Chondrocyte (in vitro differentiated cells): ENCODE measurements at regions not wholly inside any gene's neighbourhood (a gene's known extent, or its start where the extent isn't known, plus 50 kb on each side); places are given as distances from the start of the nearest gene placed in this dataset.

ENCODE experiments used
- DNase-seq: peaks from one replicate; pipeline ENCODE4 v3.0.0; 2021; ENCODE audit warnings: mixed read lengths, low spot score
- H3K27ac Mint-ChIP-seq: one replicate; pipeline ENCODE4 v1.8.0; 2021; ENCODE audit warnings: mild to moderate bottlenecking, moderate library complexity, mixed read lengths; ENCODE audit not compliant: unreplicated experiment
- H3K27me3 Mint-ChIP-seq: 2 replicates; pipeline ENCODE4 v1.8.0; 2021; ENCODE audit warnings: low read depth, mixed read lengths
- H3K36me3 Mint-ChIP-seq: 2 replicates; pipeline ENCODE4 v1.8.0; 2021; ENCODE audit warnings: low read depth, mixed read lengths
- H3K4me1 Mint-ChIP-seq: 2 replicates; pipeline ENCODE4 v1.8.0; 2021; ENCODE audit warnings: low read depth, mild to moderate bottlenecking, mixed read lengths
- H3K4me3 Mint-ChIP-seq: one replicate; pipeline ENCODE4 v1.8.0; 2021; ENCODE audit warnings: mild to moderate bottlenecking, moderate library complexity, mixed read lengths; ENCODE audit not compliant: unreplicated experiment
- H3K9me3 Mint-ChIP-seq: 2 replicates; pipeline ENCODE4 v1.8.0; 2021; ENCODE audit warnings: low read depth, mixed read lengths
- TF ChIP-seq, protein P1 (sequence below): fragments of 200-600 bp; sonication (generic); IDR thresholded peaks from 2 replicates; pipeline ENCODE4 v1.5.0; 2021; ENCODE audit warnings: antibody characterized with exemption, mild to moderate bottlenecking, moderate library complexity

DNA sequence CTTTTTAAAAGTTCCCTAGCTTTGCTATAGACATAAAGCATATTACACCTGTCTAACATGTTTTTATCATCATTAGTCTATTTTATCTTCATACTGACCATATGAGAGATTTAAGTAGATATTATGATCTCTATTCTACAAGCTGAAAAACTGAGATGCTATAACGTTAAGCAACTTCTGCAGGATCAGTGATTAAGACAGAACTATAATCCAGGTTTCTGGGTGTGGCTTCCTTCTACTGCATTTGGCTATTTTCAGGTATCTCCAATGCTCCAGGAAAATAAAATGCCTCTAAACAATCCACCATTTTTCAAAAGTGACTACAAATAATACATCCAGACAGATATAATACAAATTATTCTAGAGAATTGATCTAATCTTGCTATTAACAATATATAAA lies 53.4 kb downstream of the RGS2 start:
- Mint-ChIP-seq H3K4me1 (no peaks in the 10 kb centered on the region), H3K27me3 (no peaks in the 10 kb centered on the region), H3K4me3 (no peak overlapping the region), H3K9me3 (no peaks in the 10 kb centered on the region), H3K36me3 (no peaks in the 10 kb centered on the region), H3K27ac (no peak overlapping the region)
- DNase-seq, result no peak
- TF ChIP-seq, protein P1, sequence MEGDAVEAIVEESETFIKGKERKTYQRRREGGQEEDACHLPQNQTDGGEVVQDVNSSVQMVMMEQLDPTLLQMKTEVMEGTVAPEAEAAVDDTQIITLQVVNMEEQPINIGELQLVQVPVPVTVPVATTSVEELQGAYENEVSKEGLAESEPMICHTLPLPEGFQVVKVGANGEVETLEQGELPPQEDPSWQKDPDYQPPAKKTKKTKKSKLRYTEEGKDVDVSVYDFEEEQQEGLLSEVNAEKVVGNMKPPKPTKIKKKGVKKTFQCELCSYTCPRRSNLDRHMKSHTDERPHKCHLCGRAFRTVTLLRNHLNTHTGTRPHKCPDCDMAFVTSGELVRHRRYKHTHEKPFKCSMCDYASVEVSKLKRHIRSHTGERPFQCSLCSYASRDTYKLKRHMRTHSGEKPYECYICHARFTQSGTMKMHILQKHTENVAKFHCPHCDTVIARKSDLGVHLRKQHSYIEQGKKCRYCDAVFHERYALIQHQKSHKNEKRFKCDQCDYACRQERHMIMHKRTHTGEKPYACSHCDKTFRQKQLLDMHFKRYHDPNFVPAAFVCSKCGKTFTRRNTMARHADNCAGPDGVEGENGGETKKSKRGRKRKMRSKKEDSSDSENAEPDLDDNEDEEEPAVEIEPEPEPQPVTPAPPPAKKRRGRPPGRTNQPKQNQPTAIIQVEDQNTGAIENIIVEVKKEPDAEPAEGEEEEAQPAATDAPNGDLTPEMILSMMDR, result no peak

DNA sequence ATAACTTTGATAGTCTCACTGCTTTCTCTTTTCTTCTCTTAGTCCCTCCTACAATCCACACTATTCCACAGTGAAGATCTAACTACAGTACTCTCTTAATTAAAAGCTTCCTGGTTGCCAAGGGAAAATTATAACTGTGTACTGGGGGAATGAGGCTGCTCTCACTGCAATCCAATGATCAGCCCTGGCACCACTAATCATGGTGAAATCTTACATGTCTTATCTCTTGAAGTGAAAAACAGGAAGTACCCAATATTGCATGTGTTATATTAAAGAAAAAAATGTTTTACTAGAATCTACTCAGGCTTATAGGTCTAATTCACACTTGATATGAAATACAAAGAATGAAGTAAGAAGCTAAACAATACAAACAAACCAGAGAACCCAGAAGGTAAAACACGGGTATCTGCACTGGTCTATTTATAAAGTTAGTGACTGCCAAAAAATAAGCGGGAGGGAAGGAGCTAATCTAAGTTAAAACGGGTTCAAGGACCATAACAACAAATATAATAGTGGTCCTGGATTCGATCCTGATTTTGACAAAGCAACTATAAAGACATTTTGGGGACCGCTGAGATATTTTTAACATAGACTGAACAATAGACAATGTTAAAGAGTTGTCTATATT lies 57.5 kb downstream of the RGS2 start:
- no peak for DNase-seq
- TF ChIP-seq, protein P1, result no peak
- Mint-ChIP-seq H3K36me3 (no peaks in the 10 kb centered on the region), H3K9me3 (no peaks in the 10 kb centered on the region), H3K27me3 (no peaks in the 10 kb centered on the region), H3K27ac (no peak overlapping the region), H3K4me1 (no peaks in the 10 kb centered on the region), H3K4me3 (no peak overlapping the region)

DNA sequence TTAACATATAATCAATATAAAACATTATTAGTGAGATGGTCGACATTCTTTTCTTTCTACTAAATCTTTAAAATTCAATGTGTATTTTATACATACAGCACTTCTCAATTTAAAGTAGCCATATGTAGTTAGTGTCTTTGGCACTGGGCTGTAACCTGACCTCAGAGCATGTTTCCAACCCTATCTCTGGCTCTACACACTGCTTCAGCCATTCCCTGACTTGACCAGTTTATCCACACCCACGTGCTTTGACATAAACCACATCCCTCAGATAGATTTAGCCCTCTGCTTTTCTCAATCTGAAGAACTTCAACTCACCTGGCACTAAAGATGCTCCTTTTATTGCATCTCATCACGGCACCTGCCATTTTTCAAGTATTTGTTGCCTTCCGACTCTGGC lies 58.3 kb downstream of the RGS2 start:
- no peaks in the 10 kb centered on the region for H3K36me3 Mint-ChIP-seq
- no peaks in the 10 kb centered on the region for H3K4me1 Mint-ChIP-seq
- H3K27me3 Mint-ChIP-seq, result no peaks in the 10 kb centered on the region
- no peak overlapping the region for H3K27ac Mint-ChIP-seq
- DNase-seq, result no peak
- no peak overlapping the region for H3K4me3 Mint-ChIP-seq
- no peaks in the 10 kb centered on the region for H3K9me3 Mint-ChIP-seq
- TF ChIP-seq, protein P1, result no peak

DNA sequence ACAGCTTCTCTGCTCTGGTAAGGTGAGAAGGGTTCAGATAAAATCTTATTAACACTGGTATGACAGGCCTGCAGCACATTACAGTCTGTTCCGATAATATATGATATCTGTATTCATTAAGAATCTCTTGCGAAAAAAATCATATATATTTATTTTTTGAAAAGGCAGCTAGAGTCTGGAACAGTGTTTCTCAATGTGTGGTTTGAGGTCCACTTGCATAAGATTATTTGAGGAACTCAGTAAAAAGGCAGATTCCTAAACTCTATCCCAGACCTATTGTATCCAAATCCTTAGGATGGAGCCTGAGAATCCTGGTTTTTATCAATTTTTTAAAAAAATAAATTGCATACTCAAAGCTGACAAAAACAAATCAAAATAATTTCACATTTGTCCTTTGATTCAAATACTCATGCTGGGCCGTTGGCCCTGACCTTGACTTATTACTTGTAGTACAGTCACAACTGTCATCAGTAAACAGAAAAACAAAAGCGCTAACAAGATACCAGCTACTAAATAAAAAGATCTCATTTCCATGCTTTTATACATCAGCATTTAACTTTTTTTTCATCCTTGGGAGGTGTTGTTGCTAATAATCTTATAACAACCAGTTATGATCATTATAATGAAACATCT lies 60.6 kb downstream of the RGS2 start:
- no peak for DNase-seq
- TF ChIP-seq, protein P1, result no peak
- no peaks in the 10 kb centered on the region for H3K4me1 Mint-ChIP-seq
- H3K27me3 Mint-ChIP-seq, result no peaks in the 10 kb centered on the region
- no peak overlapping the region for H3K27ac Mint-ChIP-seq
- H3K9me3 Mint-ChIP-seq, result no peaks in the 10 kb centered on the region
- H3K36me3 Mint-ChIP-seq, result no peaks in the 10 kb centered on the region
- no peak overlapping the region for H3K4me3 Mint-ChIP-seq

DNA sequence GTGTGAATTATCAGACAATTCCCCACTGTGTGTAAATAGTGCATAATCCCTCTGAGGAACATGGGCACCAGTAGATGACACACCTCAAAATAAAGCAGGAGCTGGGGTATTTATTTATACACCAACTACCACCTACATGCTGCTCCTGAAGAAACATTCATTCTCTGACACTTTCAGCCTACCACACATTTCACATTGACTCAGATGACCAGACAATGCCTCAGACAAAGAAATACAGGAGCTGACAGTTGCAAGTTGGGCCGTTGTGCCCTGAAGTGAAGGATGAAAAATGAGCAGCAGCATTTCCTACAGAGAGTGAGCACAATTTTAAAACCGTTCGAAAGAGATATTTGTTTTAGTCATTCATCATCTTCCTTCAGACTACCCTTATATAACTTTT lies 63.2 kb downstream of the RGS2 start:
- H3K4me3 Mint-ChIP-seq, result no peak overlapping the region
- DNase-seq, result no peak
- H3K27ac Mint-ChIP-seq, result no peak overlapping the region
- H3K9me3 Mint-ChIP-seq, result peaks cover 4% of the 10 kb centered on the region
- TF ChIP-seq, protein P1, result no peak
- no peaks in the 10 kb centered on the region for H3K27me3 Mint-ChIP-seq
- H3K36me3 Mint-ChIP-seq, result no peaks in the 10 kb centered on the region
- peaks cover 3% of the 10 kb centered on the region for H3K4me1 Mint-ChIP-seq
